22Rv1 (cell line): ENCODE measurements at regions not wholly inside any gene's neighbourhood (a gene's known extent, or its start where the extent isn't known, plus 50 kb on each side); places are given as distances from the start of the nearest gene placed in this dataset.

Source experiments
- ZFX ChIP-seq: fragments of 450-650 bp; IDR thresholded peaks from 2 replicates; pipeline ENCODE4 v1.6.1; 2017; ENCODE audit warnings: antibody characterized with exemption, borderline replicate concordance
- TF ChIP-seq, protein P1 (sequence below): fragments of 450-650 bp; IDR thresholded peaks from 2 replicates; pipeline ENCODE4 v1.5.1; 2017; ENCODE audit warnings: mild to moderate bottlenecking

DNA sequence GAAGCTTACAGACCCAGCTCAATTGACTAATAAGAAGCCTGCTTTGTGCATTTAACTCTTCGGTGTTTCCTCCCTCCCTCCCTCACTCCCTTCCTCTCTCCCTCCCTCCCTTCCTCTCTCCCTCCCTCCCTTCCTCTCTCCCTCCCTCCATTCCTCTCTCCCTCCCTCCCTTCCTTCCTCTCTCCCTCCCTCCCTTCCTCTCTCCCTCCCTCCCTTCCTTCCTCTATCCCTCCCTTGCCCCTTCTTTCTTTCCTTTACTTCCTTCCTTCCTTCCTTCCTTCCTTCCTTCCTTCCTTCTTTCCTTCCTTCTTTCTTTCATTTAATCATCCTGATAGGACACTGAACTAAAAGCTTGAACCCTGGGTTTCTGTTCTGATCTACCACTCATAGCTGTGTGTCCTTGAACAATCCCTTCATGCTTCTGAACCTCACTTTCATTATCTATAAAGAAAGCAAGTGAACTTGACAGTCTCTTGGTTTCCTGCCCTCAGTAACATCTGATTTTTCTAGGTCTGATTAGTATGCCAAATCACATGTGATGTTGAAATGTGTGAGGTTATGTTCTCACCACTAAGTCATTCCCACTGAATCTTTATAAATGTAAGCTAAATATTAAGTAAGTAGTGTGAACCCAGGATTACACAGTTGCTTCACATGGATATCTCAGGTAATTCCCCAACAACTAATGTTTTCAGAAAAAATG is 132.3 kb upstream of the BMP2 start:
- TF ChIP-seq, protein P1, sequence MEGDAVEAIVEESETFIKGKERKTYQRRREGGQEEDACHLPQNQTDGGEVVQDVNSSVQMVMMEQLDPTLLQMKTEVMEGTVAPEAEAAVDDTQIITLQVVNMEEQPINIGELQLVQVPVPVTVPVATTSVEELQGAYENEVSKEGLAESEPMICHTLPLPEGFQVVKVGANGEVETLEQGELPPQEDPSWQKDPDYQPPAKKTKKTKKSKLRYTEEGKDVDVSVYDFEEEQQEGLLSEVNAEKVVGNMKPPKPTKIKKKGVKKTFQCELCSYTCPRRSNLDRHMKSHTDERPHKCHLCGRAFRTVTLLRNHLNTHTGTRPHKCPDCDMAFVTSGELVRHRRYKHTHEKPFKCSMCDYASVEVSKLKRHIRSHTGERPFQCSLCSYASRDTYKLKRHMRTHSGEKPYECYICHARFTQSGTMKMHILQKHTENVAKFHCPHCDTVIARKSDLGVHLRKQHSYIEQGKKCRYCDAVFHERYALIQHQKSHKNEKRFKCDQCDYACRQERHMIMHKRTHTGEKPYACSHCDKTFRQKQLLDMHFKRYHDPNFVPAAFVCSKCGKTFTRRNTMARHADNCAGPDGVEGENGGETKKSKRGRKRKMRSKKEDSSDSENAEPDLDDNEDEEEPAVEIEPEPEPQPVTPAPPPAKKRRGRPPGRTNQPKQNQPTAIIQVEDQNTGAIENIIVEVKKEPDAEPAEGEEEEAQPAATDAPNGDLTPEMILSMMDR = no peak
- TF ChIP-seq ZFX = no peak
